ENCODE measurements at regions not wholly inside any gene's neighbourhood (a gene's known extent, or its start where the extent isn't known, plus 50 kb on each side); places are given as distances from the start of the nearest gene placed in this dataset.

GRCh38 chr1:209230314-209230713 lies 353.2 kb upstream of the CAMK1G start:
- TF ChIP-seq CTCF (IDR thresholded peaks at IDR 0.05) (no peak), POLR2AphosphoS5 (IDR thresholded peaks at IDR 0.05) (no peak)
